NCI-H187 treated with DMSO at 0.1 percent for 48 hours (cell line): ENCODE measurements at regions not wholly inside any gene's neighbourhood (a gene's known extent, or its start where the extent isn't known, plus 50 kb on each side); places are given as distances from the start of the nearest gene placed in this dataset.
"Not testable (repeated sequence)": the region's sequence is repeated elsewhere in the genome, so short reads cannot be mapped to it uniquely, and the experiment has no call there.

Source experiments
- DNase-seq: peaks from one replicate; lab custom pipeline; 2025; lab: John Stamatoyannopoulos, UW

GRCh38 chr4:97235521-97235920, 907.8 kb downstream of the STPG2 start:
- DNase-seq: no peak

GRCh38 chr4:97238956-97239666, 904.2 kb downstream of the STPG2 start:
- DNase-seq: peak; percentile 65

GRCh38 chr4:97239667-97239997, 903.6 kb downstream of the STPG2 start:
- DNase-seq: no peak

- no peak for DNase-seq
Observed at GRCh38 chr4:97252615-97253154, 890.6 kb downstream of the STPG2 start.

GRCh38 chr4:97262769-97263168, 880.5 kb downstream of the STPG2 start:
- no peak for DNase-seq

GRCh38 chr4:97270051-97270450, 873.2 kb downstream of the STPG2 start:
- no peak for DNase-seq

GRCh38 chr4:97279391-97279790, 863.9 kb downstream of the STPG2 start:
- DNase-seq: no peak

GRCh38 chr4:97300561-97300960, 842.7 kb downstream of the STPG2 start:
- no peak for DNase-seq

- no peak for DNase-seq
Observed at GRCh38 chr4:97305351-97305750, 837.9 kb downstream of the STPG2 start.

- no peak for DNase-seq
Observed at GRCh38 chr4:97309121-97309520, 834.2 kb downstream of the STPG2 start.

GRCh38 chr4:97317201-97317600, 826.1 kb downstream of the STPG2 start:
- DNase-seq: no peak

GRCh38 chr4:97317671-97318070, 825.6 kb downstream of the STPG2 start:
- DNase-seq: no peak

GRCh38 chr4:97325751-97326150, 817.5 kb downstream of the STPG2 start:
- not testable (repeated sequence) for DNase-seq

GRCh38 chr4:97330917-97331316, 812.4 kb downstream of the STPG2 start:
- peak; percentile 86 for DNase-seq

GRCh38 chr4:97334348-97334747, 808.9 kb downstream of the STPG2 start:
- DNase-seq: no peak

- peak; percentile 65 for DNase-seq
Observed at GRCh38 chr4:97349468-97350186, 793.6 kb downstream of the STPG2 start.

- no peak for DNase-seq
Observed at GRCh38 chr4:97353876-97354275, 789.4 kb downstream of the STPG2 start.

GRCh38 chr4:97359826-97360225, 783.5 kb downstream of the STPG2 start:
- no peak for DNase-seq

GRCh38 chr4:97360733-97361132, 782.5 kb downstream of the STPG2 start:
- DNase-seq: no peak

- DNase-seq: no peak
Observed at GRCh38 chr4:97367878-97368277, 775.4 kb downstream of the STPG2 start.

- DNase-seq: no peak
Observed at GRCh38 chr4:97370568-97370967, 772.7 kb downstream of the STPG2 start.

GRCh38 chr4:97374526-97374925, 768.8 kb downstream of the STPG2 start:
- no peak for DNase-seq

GRCh38 chr4:97386969-97387368, 756.3 kb downstream of the STPG2 start:
- no peak for DNase-seq

- no peak for DNase-seq
Observed at GRCh38 chr4:97394653-97395052, 748.6 kb downstream of the STPG2 start.
